ENCODE measurements at regions not wholly inside any gene's neighbourhood (a gene's known extent, or its start where the extent isn't known, plus 50 kb on each side); places are given as distances from the start of the nearest gene placed in this dataset.

DNA sequence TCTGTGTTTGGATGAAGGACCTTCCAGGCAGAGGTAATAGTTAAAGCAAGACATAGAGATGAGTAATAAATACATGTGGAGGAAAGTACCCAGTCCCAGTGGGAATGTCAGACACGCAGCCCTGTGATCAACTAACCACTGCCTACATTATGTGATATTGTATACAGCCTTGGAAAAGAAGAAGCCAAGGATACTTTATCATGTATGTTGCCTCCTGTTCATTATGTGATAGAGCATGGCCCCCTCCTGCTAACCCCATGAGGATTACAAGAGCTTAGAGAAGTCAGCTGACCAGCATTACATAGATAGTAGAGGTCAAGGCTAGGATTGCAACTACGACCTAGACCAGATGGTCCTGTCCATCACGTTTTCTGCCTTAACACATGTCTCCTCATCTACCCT lies 497.0 kb upstream of the TNC start:
- no peak for TF ChIP-seq EZH2 (IDR thresholded peaks at IDR 0.05; ENCODE audit: borderline replicate concordance, low read depth, low read length, severe bottlenecking)
- TF ChIP-seq, protein P1, sequence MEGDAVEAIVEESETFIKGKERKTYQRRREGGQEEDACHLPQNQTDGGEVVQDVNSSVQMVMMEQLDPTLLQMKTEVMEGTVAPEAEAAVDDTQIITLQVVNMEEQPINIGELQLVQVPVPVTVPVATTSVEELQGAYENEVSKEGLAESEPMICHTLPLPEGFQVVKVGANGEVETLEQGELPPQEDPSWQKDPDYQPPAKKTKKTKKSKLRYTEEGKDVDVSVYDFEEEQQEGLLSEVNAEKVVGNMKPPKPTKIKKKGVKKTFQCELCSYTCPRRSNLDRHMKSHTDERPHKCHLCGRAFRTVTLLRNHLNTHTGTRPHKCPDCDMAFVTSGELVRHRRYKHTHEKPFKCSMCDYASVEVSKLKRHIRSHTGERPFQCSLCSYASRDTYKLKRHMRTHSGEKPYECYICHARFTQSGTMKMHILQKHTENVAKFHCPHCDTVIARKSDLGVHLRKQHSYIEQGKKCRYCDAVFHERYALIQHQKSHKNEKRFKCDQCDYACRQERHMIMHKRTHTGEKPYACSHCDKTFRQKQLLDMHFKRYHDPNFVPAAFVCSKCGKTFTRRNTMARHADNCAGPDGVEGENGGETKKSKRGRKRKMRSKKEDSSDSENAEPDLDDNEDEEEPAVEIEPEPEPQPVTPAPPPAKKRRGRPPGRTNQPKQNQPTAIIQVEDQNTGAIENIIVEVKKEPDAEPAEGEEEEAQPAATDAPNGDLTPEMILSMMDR (IDR thresholded peaks at IDR 0.05; ENCODE audit: borderline replicate concordance, extremely low read depth, low read length, poor library complexity, severe bottlenecking), result no peak

All from DND-41 (cell line).